ENCODE measurements at regions not wholly inside any gene's neighbourhood (a gene's known extent, or its start where the extent isn't known, plus 50 kb on each side); places are given as distances from the start of the nearest gene placed in this dataset.

DNA sequence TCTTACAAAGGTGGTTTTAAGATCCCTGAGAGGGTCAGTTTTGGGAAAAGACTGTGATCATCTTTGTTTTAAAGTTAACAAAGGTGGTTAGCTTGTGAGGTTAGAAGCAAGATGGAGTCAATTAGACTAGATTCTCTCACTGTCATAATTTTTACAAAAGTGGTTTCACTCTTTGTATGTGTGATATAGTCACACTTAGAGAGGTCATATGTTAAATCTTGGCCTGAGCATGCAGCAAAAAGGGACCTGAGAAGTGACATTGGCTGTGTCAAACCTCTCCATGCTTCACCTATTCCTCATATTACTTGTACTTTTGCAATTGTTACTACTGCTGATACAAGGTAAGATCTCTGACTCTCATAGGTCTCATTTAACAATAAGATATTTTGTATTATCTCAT lies 368.0 kb downstream of the TBC1D32 start:
- no peak overlapping the region for H3K4me3 ChIP-seq (replicated peaks; ENCODE audit: insufficient read depth, low read length)
- TF ChIP-seq GABPA (IDR thresholded peaks at IDR 0.05; ENCODE audit: low read depth) (no peak), SPI1 (IDR thresholded peaks at IDR 0.05; ENCODE audit: borderline replicate concordance, low read depth) (no peak), POLR2AphosphoS5 (IDR thresholded peaks at IDR 0.05; ENCODE audit: low read depth) (no peak)
- TF ChIP-seq, protein P1, sequence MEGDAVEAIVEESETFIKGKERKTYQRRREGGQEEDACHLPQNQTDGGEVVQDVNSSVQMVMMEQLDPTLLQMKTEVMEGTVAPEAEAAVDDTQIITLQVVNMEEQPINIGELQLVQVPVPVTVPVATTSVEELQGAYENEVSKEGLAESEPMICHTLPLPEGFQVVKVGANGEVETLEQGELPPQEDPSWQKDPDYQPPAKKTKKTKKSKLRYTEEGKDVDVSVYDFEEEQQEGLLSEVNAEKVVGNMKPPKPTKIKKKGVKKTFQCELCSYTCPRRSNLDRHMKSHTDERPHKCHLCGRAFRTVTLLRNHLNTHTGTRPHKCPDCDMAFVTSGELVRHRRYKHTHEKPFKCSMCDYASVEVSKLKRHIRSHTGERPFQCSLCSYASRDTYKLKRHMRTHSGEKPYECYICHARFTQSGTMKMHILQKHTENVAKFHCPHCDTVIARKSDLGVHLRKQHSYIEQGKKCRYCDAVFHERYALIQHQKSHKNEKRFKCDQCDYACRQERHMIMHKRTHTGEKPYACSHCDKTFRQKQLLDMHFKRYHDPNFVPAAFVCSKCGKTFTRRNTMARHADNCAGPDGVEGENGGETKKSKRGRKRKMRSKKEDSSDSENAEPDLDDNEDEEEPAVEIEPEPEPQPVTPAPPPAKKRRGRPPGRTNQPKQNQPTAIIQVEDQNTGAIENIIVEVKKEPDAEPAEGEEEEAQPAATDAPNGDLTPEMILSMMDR (IDR thresholded peaks at IDR 0.05; ENCODE audit: insufficient read depth, low read length) = no peak
- TF ChIP-seq, protein P2, sequence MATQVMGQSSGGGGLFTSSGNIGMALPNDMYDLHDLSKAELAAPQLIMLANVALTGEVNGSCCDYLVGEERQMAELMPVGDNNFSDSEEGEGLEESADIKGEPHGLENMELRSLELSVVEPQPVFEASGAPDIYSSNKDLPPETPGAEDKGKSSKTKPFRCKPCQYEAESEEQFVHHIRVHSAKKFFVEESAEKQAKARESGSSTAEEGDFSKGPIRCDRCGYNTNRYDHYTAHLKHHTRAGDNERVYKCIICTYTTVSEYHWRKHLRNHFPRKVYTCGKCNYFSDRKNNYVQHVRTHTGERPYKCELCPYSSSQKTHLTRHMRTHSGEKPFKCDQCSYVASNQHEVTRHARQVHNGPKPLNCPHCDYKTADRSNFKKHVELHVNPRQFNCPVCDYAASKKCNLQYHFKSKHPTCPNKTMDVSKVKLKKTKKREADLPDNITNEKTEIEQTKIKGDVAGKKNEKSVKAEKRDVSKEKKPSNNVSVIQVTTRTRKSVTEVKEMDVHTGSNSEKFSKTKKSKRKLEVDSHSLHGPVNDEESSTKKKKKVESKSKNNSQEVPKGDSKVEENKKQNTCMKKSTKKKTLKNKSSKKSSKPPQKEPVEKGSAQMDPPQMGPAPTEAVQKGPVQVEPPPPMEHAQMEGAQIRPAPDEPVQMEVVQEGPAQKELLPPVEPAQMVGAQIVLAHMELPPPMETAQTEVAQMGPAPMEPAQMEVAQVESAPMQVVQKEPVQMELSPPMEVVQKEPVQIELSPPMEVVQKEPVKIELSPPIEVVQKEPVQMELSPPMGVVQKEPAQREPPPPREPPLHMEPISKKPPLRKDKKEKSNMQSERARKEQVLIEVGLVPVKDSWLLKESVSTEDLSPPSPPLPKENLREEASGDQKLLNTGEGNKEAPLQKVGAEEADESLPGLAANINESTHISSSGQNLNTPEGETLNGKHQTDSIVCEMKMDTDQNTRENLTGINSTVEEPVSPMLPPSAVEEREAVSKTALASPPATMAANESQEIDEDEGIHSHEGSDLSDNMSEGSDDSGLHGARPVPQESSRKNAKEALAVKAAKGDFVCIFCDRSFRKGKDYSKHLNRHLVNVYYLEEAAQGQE (IDR thresholded peaks at IDR 0.05; ENCODE audit: insufficient replicate concordance, low read depth) = no peak
- no peak for DNase-seq (ENCODE audit: low read depth in 1 of 2, low spot score in 1 of 2)
- H3K27ac ChIP-seq (replicated peaks) = no peak overlapping the region
- H3K27me3 ChIP-seq (ENCODE audit: insufficient read depth, poor library complexity, severe bottlenecking) = no peaks in the 10 kb centered on the region

DNA sequence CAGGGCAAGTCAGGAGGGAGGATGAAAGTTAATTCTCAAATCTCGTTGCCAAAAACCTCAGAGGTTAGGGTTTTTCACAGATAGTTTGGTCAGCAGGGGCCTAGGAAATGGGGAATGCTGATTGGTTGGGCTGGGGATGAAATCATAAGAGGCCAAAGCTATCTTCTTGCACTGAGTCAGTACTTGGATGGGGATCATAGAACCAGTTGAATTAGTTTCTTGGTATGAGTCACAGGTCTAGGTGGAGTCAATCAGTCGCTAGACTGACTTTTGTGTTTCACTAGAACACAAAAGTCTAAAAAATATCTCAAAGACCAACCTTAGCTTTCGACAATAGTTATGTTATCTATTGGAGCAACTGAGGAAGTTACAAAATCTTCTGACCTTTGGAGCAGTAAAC lies 368.5 kb downstream of the TBC1D32 start:
- Histone ChIP-seq H3K27me3 (ENCODE audit: insufficient read depth, poor library complexity, severe bottlenecking) (no peaks in the 10 kb centered on the region), H3K4me3 (replicated peaks; ENCODE audit: insufficient read depth, low read length) (no peak overlapping the region), H3K27ac (replicated peaks) (no peak overlapping the region)
- TF ChIP-seq, protein P1 (IDR thresholded peaks at IDR 0.05; ENCODE audit: insufficient read depth, low read length) = no peak
- no peak for TF ChIP-seq GABPA (IDR thresholded peaks at IDR 0.05; ENCODE audit: low read depth)
- TF ChIP-seq, protein P2 (IDR thresholded peaks at IDR 0.05; ENCODE audit: insufficient replicate concordance, low read depth) = no peak
- DNase-seq (ENCODE audit: low read depth in 1 of 2, low spot score in 1 of 2) = no peak

DNA sequence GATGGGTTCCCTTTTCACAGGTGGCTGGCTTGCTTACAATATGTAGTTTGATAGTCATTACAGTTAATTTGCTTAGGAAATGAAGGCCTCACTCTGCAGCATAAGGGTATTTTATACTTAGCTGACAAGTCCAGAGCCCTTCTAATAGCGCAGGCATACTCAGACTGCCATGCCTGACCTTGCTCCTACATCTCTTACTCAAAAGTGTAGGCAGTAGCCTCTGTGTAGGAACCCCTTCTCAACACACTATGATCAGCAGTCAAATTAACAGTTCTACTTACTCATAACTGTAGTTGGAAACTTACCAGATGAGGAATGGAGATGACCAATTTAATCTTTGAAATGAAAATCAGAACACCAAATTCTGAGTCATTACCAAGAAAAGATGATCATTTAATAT lies 373.5 kb downstream of the TBC1D32 start:
- Histone ChIP-seq H3K27ac (replicated peaks) (no peak overlapping the region), H3K4me3 (replicated peaks; ENCODE audit: insufficient read depth, low read length) (no peak overlapping the region), H3K27me3 (ENCODE audit: insufficient read depth, poor library complexity, severe bottlenecking) (no peaks in the 10 kb centered on the region)
- no peak for DNase-seq (ENCODE audit: low read depth in 1 of 2, low spot score in 1 of 2)
- TF ChIP-seq, protein P2 (IDR thresholded peaks at IDR 0.05; ENCODE audit: insufficient replicate concordance, low read depth) = no peak
- TF ChIP-seq SPI1 (IDR thresholded peaks at IDR 0.05; ENCODE audit: borderline replicate concordance, low read depth) = no peak

DNA sequence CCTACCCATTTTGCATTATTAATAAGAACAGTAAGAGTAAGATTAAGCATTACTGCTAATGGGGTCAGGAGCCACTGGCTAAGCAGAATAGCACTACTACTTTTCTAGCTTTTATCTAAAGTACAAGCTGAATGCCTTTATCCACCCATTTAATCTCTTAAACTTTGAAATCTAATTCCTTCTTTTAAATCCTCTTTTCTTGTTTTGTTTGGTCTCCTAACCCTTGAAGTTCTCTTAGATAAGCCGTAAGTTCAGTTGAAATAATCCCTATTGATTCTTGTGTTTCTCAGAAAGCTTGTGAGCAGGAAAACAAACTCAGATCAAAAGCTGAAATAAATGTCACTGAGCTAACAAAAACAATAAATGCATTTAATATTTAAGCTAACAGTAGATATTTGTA lies 380.2 kb downstream of the TBC1D32 start:
- DNase-seq (ENCODE audit: low read depth in 1 of 2, low spot score in 1 of 2) = no peak
- H3K27ac ChIP-seq (replicated peaks) = no peak overlapping the region
- TF ChIP-seq GABPA (IDR thresholded peaks at IDR 0.05; ENCODE audit: low read depth) = no peak
- no peak for TF ChIP-seq POLR2AphosphoS5 (IDR thresholded peaks at IDR 0.05; ENCODE audit: low read depth)
- TF ChIP-seq, protein P2 (IDR thresholded peaks at IDR 0.05; ENCODE audit: insufficient replicate concordance, low read depth) = no peak
- TF ChIP-seq SPI1 (IDR thresholded peaks at IDR 0.05; ENCODE audit: borderline replicate concordance, low read depth) = no peak

More for the DNA sequence above, 380.2 kb downstream of the TBC1D32 start:
- H3K4me3 ChIP-seq (replicated peaks; ENCODE audit: insufficient read depth, low read length) = no peak overlapping the region
- no peaks in the 10 kb centered on the region for H3K27me3 ChIP-seq (ENCODE audit: insufficient read depth, poor library complexity, severe bottlenecking)

Data from HL-60 (cell line).